GM19328 (cell line): ENCODE measurements at regions not wholly inside any gene's neighbourhood (a gene's known extent, or its start where the extent isn't known, plus 50 kb on each side); places are given as distances from the start of the nearest gene placed in this dataset.
"Not testable (repeated sequence)": the region's sequence is repeated elsewhere in the genome, so short reads cannot be mapped to it uniquely, and the experiment has no call there.

Source experiments
- ATAC-seq: cut with Tn5 transposase; IDR thresholded peaks from one replicate; pipeline ENCODE4 v1.9.1; 2021; ENCODE audit warnings: mild to moderate bottlenecking, moderate library complexity; ENCODE audit not compliant: unreplicated experiment

GRCh38 chr11:47928426-47928825, 51.9 kb upstream of the PTPRJ start:
- no peak for ATAC-seq

- ATAC-seq: no peak
Measured at GRCh38 chr11:47924184-47924691, 56.1 kb upstream of the PTPRJ start.

GRCh38 chr11:47923667-47924066, 56.7 kb upstream of the PTPRJ start:
- ATAC-seq: no peak

DNA sequence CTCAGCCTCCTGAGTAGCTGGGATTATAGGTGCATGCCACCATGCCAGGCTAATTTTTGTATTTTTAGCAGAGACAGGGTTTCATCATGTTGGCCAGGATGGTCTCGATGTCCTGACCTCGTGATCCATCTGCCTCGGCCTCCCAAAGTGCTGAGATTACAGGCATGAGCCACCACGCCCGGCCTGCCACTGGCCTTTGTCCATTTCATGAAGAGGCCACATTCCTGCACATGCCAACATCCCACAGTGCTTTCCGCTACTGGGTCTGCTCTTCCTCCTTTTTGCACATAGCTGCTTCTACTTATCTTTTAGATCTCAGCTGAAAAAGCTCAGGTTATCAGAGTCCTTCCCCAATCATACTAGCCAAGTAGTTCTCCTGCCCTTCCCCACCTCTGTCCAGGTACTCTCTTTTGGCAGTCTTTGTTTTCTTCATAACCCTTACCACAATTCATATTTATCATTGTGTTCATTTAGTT, 59.2 kb upstream of the PTPRJ start:
- not testable (repeated sequence) for ATAC-seq

DNA sequence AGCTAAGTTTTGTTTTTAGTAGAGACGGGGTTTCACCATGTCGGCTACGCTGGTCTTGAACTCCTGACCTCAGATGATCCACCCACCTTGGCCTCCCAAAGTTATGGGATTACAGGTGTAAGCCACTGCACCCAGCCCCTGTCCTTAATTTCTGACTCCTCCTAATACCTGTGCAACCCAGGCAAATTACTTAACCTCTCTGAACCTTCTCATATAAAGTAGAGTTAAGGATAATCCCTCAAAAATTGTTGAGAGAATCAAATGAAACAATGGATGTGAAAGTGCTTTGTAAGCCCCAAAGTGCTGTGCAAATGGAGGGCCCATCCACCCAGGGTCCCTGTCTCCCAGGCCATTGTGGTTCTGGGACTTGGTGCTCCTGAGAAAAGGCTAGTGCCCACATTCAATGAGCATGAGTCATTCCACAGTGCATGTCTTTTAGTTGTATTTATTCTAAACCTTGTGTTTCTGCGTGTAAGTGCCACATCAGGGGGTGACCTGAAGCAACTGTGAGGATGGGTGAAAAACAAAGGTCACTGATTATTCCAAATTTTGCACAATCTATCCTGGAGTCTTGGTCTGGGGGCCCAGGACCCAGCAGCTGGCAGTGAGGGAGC, 61.4 kb upstream of the PTPRJ start:
- ATAC-seq: no peak

DNA sequence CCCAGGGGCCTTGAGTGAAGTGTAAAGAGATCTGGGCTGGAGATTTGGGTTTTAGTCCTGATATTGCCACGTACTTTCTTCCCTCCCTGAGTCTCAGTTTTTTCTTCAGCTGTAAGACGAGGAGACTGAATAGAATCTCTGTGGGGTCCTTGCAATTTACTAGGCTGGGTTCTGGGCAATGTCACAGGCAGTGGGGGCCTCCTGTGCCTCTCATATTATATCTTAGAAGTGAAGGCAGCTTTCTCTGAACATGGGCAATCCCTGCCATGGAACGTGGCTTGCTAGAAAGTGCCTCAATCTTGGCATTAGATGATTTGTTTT, 62.0 kb upstream of the PTPRJ start:
- ATAC-seq: no peak

DNA sequence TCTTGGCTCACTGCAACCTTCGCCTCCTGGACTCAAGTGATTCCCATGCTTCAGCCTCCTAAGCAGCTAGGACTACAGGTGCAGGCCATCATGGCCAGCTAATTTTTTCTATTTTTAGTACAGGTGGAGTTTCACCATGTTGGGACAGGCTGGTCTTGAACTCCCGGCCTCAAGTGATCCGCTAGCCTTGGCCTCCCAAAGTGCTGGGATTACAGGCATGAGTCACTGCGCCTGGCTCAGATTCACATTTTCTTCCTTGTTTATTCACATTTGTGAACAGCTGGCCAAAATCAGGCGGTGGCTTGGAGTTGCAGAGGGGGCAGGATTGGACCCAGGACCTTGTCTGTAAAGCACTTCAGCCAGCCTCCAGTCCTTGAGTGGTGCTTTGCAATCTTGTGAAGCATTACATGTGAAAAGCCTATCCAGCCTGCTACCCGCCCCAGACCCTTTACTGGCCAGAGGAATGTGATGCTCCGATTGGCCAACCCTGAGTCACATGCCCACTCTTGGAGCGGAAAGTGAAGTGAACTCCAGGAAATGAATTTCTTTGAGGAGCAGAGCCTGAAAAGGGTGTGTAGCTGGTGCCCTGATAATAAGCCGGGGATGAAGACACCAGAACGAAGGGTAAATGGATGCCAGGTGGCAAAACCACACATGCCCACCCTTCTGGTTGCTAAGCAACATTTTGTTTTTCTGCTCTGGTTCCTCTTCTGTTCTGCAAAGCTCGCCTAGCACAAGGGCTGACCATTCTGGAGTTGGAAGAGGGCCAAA, 62.6 kb upstream of the PTPRJ start:
- no peak for ATAC-seq

- ATAC-seq: no peak
Measured at GRCh38 chr11:47916361-47916841, 64.0 kb upstream of the PTPRJ start.

GRCh38 chr11:47915783-47916182, 64.6 kb upstream of the PTPRJ start:
- ATAC-seq: no peak

GRCh38 chr11:47915374-47915773, 65.0 kb upstream of the PTPRJ start:
- no peak for ATAC-seq

DNA sequence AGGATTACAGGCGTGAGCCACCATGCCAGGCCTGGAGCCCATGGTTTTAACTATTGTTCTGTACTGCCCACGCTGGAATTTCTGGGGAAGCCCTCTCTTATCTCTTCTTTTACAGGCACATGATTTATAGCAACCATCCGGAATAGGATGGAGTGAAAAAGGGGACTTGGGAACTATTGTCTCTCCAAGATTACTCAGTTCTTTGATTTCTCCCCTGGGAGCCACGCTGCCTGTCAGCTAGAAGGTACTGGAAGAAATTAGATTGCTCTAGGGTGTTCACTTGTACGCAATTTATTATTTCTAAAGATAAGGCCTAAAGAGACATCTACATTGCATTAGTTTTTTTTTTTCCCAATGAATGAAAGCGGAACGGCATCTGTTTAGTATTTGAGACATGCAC, 65.6 kb upstream of the PTPRJ start:
- ATAC-seq: no peak

DNA sequence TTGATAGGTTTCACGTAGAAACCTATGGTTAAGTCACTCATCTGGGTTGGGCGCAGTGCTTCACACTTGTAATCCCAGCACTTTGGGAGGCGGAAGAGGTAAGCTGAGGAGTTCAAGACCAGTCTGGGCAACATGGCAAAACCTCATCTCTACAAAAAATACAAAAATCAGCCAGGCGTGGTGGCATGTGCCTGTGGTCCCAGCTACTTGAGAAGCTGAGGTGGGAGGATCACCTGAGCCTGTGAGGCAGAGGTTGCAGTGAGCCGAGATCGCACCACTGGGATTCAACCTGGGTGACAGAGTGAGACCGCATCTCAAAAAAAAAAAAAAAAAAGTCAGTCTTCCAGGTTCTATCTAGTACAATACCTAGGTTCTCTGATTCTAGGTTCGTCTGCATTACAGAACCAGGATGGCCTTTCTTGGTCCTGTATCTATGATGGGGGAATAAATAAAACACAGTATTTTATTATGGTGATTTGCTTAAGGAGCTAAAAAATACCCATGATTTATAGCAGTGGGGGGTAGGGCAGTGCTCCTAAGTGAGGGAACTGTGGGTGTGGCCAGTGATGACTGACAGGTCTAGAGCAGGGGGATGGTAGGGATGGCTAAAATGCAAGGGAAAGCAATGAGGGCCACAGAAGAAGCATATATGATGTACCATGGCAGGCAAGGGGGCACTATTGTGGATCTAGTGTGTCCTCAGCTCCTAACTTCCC, 65.5 kb upstream of the NUP160 start:
- ATAC-seq: no peak

DNA sequence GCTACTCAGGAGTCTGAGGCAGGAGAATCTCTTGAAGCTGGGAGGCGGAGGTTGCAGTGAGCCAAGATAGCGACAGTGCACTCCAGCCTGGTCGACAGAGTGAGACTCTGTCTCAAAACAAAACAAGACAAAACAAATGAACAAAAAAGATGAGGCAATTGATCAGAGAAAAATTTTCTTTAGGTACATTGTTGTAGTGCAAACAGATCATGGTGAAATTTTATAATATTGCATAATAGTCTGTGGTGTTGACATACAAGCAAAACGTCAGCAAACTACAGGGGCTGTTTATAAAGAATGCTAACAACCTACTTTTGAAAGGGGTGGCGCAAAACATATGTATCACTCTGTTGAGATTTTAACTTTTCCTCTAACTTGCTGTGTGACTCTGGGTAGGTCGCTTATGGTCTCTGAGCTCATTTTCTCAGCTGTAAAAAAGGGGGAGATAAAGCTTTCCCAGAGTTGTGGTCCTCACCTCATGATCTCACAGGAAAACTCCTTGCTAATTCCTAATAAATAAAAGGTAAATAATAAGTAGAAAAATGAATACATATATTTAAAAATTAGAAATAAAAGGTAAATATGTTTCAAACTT, 64.8 kb upstream of the NUP160 start:
- no peak for ATAC-seq

GRCh38 chr11:47911149-47911548, 63.0 kb upstream of the NUP160 start:
- ATAC-seq: no peak

- no peak for ATAC-seq
Measured at GRCh38 chr11:47908198-47908597, 60.0 kb upstream of the NUP160 start.

DNA sequence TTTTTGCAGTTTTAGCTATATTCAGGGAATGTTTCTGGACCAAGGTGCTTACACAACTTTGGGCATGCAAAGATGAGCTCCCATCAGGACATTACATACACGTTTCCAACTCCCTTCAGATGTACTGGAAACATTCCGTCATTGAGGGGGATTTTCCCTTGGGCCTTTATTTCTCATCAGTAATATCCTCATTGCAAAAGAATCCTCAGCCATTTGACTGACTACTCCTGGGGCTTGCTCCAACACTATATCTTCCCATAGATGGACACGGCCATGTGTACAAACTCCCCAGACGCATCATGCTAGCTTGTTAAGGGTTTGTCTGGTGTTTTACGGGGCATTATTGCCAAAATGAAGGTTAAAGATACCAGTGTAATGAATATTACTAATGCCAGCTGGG, 59.3 kb upstream of the NUP160 start:
- no peak for ATAC-seq

- ATAC-seq: no peak
Measured at GRCh38 chr11:47906066-47906465, 57.9 kb upstream of the NUP160 start.

GRCh38 chr11:47905358-47906059, 57.4 kb upstream of the NUP160 start:
- ATAC-seq: no peak

GRCh38 chr11:47904808-47905207, 56.7 kb upstream of the NUP160 start:
- ATAC-seq: no peak

GRCh38 chr11:47904048-47904447, 55.9 kb upstream of the NUP160 start:
- ATAC-seq: no peak

DNA sequence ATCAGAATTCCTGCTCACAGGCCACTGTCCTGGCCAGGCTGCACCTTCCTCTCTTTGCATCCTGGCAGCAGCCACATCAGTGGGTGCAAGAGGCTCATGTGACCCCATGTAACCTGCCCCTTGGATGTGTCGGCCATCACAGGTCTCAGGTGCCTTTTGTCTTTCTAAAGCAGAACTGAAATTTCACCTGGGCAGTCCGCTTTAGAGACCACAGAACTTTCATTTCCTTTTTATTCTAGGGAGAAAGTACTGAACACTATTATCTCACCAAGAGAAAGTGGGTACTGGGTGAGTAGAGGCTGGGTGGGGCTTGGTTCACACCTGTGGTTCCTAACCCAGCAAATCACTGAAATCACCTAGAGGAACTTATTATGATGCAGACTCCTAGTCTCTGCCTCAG, 51.7 kb upstream of the NUP160 start:
- ATAC-seq: peak; percentile 97
